ENCODE measurements at regions not wholly inside any gene's neighbourhood (a gene's known extent, or its start where the extent isn't known, plus 50 kb on each side); places are given as distances from the start of the nearest gene placed in this dataset.

GRCh38 chr3:45306406-45307008, 80.4 kb upstream of the TMEM158 start:
- CTCF ChIA-PET, result interaction anchor here (1.8 kb wide), 1 partner anchor 11 kb away, joined by 5 read pairs; no protein-coding TSS in a partner anchor
- no peak for TF ChIP-seq CTCF (IDR thresholded peaks at IDR 0.05; ENCODE audit: control extremely low read depth, extremely low read depth, low read depth, missing control alignments)

GRCh38 chr3:45309876-45310275, 78.5 kb upstream of the LARS2 start:
- TF ChIP-seq CTCF (IDR thresholded peaks at IDR 0.05; ENCODE audit: control extremely low read depth, extremely low read depth, low read depth, missing control alignments), result no peak
- DNase-seq (ENCODE audit: extremely low spot score), result no peak
- ChIA-PET POLR2A (no interaction called here), CTCF (interaction anchor here (1.2 kb wide), 1 partner anchor 17 kb away, joined by 3 read pairs; no protein-coding TSS in a partner anchor)

More at GRCh38 chr3:45306406-45307008, 80.4 kb upstream of the TMEM158 start:
- POLR2A ChIA-PET, result interaction anchor here (0.7 kb wide), 1 partner anchor 9 kb away, joined by 3 read pairs; no protein-coding TSS in a partner anchor
- DNase-seq (ENCODE audit: extremely low spot score), result no peak

GRCh38 chr3:45311327-45311726, 77.0 kb upstream of the LARS2 start:
- DNase-seq (ENCODE audit: extremely low spot score), result no peak
- ChIA-PET POLR2A (no interaction called here), CTCF (no interaction called here)
- TF ChIP-seq CTCF (IDR thresholded peaks at IDR 0.05; ENCODE audit: control extremely low read depth, extremely low read depth, low read depth, missing control alignments), result no peak

GRCh38 chr3:45311953-45312801, 76.2 kb upstream of the LARS2 start:
- CTCF ChIA-PET, result interaction anchor here (1.0 kb wide), 1 partner anchor 16 kb away, joined by 3 read pairs; no protein-coding TSS in a partner anchor
- no peak for TF ChIP-seq CTCF (IDR thresholded peaks at IDR 0.05; ENCODE audit: control extremely low read depth, extremely low read depth, low read depth, missing control alignments)
- POLR2A ChIA-PET, result no interaction called here
- DNase-seq (ENCODE audit: extremely low spot score), result no peak

- no peak for TF ChIP-seq CTCF (IDR thresholded peaks at IDR 0.05; ENCODE audit: control extremely low read depth, extremely low read depth, low read depth, missing control alignments)
- ChIA-PET CTCF (interaction anchor here (1.0 kb wide), 1 partner anchor 17 kb away, joined by 3 read pairs; no protein-coding TSS in a partner anchor), POLR2A (no interaction called here)
- no peak for DNase-seq (ENCODE audit: extremely low spot score)
Measured at GRCh38 chr3:45312836-45313493, 75.4 kb upstream of the LARS2 start.

- ChIA-PET CTCF (no interaction called here), POLR2A (no interaction called here)
- DNase-seq (ENCODE audit: extremely low spot score), result no peak
Measured at GRCh38 chr3:45313743-45314403, 74.5 kb upstream of the LARS2 start.

More at GRCh38 chr3:45313743-45314403, 74.5 kb upstream of the LARS2 start:
- TF ChIP-seq CTCF (IDR thresholded peaks at IDR 0.05; ENCODE audit: control extremely low read depth, extremely low read depth, low read depth, missing control alignments), result no peak
